Activated B cell treated with CpG ODN at 0.5 μM for 24 hours (primary cell): ENCODE measurements at regions not wholly inside any gene's neighbourhood (a gene's known extent, or its start where the extent isn't known, plus 50 kb on each side); places are given as distances from the start of the nearest gene placed in this dataset.

Source experiments
- ATAC-seq: fragments of 200-7000 bp; cut with Tn5 transposase; one replicate; pipeline ENCODE4 v1.10.0; 2021; ENCODE audit warnings: low read depth, mild to moderate bottlenecking, moderate library complexity
- CTCF ChIA-PET: fragments of 350-600 bp; sonication (Branson Sonifier 250); formaldehyde crosslinking; loops from one replicate; lab custom pipeline; 2021; ENCODE audit warnings: antibody characterized with exemption; lab: Charles Lee
- POLR2A ChIA-PET: fragments of 350-600 bp; sonication (Branson Sonifier 250); formaldehyde crosslinking; loops from one replicate; lab custom pipeline; 2021; ENCODE audit warnings: antibody characterized with exemption; lab: Charles Lee
- DNase-seq: peaks from one replicate; pipeline ENCODE4 v3.0.0; 2022
- H3K27ac Mint-ChIP-seq: one replicate; pipeline ENCODE4 v1.8.0; 2020; ENCODE audit warnings: mixed read lengths
- H3K27me3 Mint-ChIP-seq: one replicate; pipeline ENCODE4 v1.8.0; 2021; ENCODE audit warnings: mixed read lengths
- H3K36me3 Mint-ChIP-seq: one replicate; pipeline ENCODE4 v1.8.0; 2021; ENCODE audit warnings: low read depth, mixed read lengths
- H3K4me1 Mint-ChIP-seq: one replicate; pipeline ENCODE4 v1.8.0; 2021; ENCODE audit warnings: mixed read lengths
- H3K4me3 Mint-ChIP-seq: one replicate; pipeline ENCODE4 v1.8.0; 2020; ENCODE audit warnings: mild to moderate bottlenecking, mixed read lengths
- H3K9me3 Mint-ChIP-seq: one replicate; pipeline ENCODE4 v1.8.0; 2020; ENCODE audit warnings: mixed read lengths
- CTCF ChIP-seq: fragments of 200-600 bp; IDR thresholded peaks from one replicate; pipeline ENCODE4 v1.8.0; 2022; ENCODE audit warnings: antibody characterized with exemption, mild to moderate bottlenecking
- intact Hi-C: fragments of 100-400 bp; cut with micrococcal nuclease; formaldehyde crosslinking; loops from one replicate; pipeline ENCODE4 v1.15.1; 2024

GRCh38 chr4:182189103-182189878 lies 53.9 kb upstream of the TENM3 start:
- H3K9me3 Mint-ChIP-seq: no peaks in the 10 kb centered on the region

GRCh38 chr4:182190306-182190705 lies 52.9 kb upstream of the TENM3 start:
- Mint-ChIP-seq H3K27ac (no peak overlapping the region), H3K9me3 (no peaks in the 10 kb centered on the region), H3K4me1 (no peaks in the 10 kb centered on the region), H3K36me3 (no peaks in the 10 kb centered on the region), H3K27me3 (no peaks in the 10 kb centered on the region), H3K4me3 (no peak overlapping the region)
- no peak for ATAC-seq
- no peak for TF ChIP-seq CTCF
- POLR2A ChIA-PET: no interaction called here
- CTCF ChIA-PET: no interaction called here
- DNase-seq: no peak
- intact Hi-C loops: no loop called here

More at GRCh38 chr4:182189103-182189878, 53.9 kb upstream of the TENM3 start:
- TF ChIP-seq CTCF: no peak
- Mint-ChIP-seq H3K27ac (no peak overlapping the region), H3K4me3 (no peak overlapping the region), H3K4me1 (no peaks in the 10 kb centered on the region), H3K27me3 (no peaks in the 10 kb centered on the region), H3K36me3 (no peaks in the 10 kb centered on the region)
- DNase-seq: no peak
- ChIA-PET POLR2A (no interaction called here), CTCF (no interaction called here)
- ATAC-seq: no peak
- intact Hi-C loops: no loop called here

GRCh38 chr4:182192511-182193181 lies 50.6 kb upstream of the TENM3 start:
- Mint-ChIP-seq H3K27me3 (no peaks in the 10 kb centered on the region), H3K27ac (no peak overlapping the region), H3K9me3 (no peaks in the 10 kb centered on the region), H3K4me3 (no peak overlapping the region), H3K36me3 (no peaks in the 10 kb centered on the region), H3K4me1 (no peaks in the 10 kb centered on the region)
- ATAC-seq: no peak
- no peak for DNase-seq
- POLR2A ChIA-PET: no interaction called here
- intact Hi-C loops: no loop called here
- no peak for TF ChIP-seq CTCF
- CTCF ChIA-PET: no interaction called here

GRCh38 chr4:182193311-182193710 lies 49.9 kb upstream of the TENM3 start:
- POLR2A ChIA-PET: no interaction called here
- intact Hi-C loops: no loop called here
- ATAC-seq: no peak
- Mint-ChIP-seq H3K9me3 (no peaks in the 10 kb centered on the region), H3K4me3 (no peak overlapping the region), H3K27me3 (no peaks in the 10 kb centered on the region), H3K36me3 (no peaks in the 10 kb centered on the region), H3K27ac (no peak overlapping the region), H3K4me1 (no peaks in the 10 kb centered on the region)
- TF ChIP-seq CTCF: no peak
- no peak for DNase-seq
- CTCF ChIA-PET: no interaction called here
